SU-DHL-6 (cell line): ENCODE measurements at regions not wholly inside any gene's neighbourhood (a gene's known extent, or its start where the extent isn't known, plus 50 kb on each side); places are given as distances from the start of the nearest gene placed in this dataset.

ENCODE experiments used
- H2AFZ ChIP-seq: fragments of 200-600 bp; sonication (generic); 2 replicates; pipeline ENCODE4 v1.6.1; 2014; ENCODE audit warnings: low read depth, mild to moderate bottlenecking, moderate library complexity, mixed read lengths, antibody characterized with exemption, low read length; ENCODE audit not compliant: severe bottlenecking
- H3F3A ChIP-seq: fragments of 200-600 bp; shearing (Covaris generic); 2 replicates; pipeline ENCODE4 v1.6.0; 2016; ENCODE audit warnings: antibody characterized with exemption, mild to moderate bottlenecking; ENCODE audit not compliant: insufficient read depth
- H3K27ac ChIP-seq: fragments of 200-600 bp; sonication (generic); 2 replicates; pipeline ENCODE4 v1.5.1; 2016; ENCODE audit warnings: low read depth, mild to moderate bottlenecking, low read length, moderate library complexity, mixed read lengths
- H3K27me3 ChIP-seq: fragments of 200-600 bp; sonication (generic), shearing (Covaris generic); 2 replicates; pipeline ENCODE4 v1.6.0; 2014; ENCODE audit warnings: mild to moderate bottlenecking, low read length
- H3K36me3 ChIP-seq: fragments of 200-600 bp; sonication (generic); 2 replicates; pipeline ENCODE4 v1.6.1; 2014; ENCODE audit warnings: mild to moderate bottlenecking, low read length, mixed read lengths
- H3K4me2 ChIP-seq: fragments of 300-600, 200-600 bp; shearing (Covaris generic), sonication (generic); 2 replicates; pipeline ENCODE4 v1.6.0; 2014; ENCODE audit warnings: low read length, low read depth, mild to moderate bottlenecking; ENCODE audit not compliant: poor library complexity, severe bottlenecking
- H3K4me3 ChIP-seq: fragments of 200-600 bp; sonication (generic); 2 replicates; pipeline ENCODE4 v1.5.1; 2014; ENCODE audit warnings: antibody characterized with exemption, low read length, mild to moderate bottlenecking, mixed read lengths; ENCODE audit not compliant: insufficient read depth, poor library complexity, severe bottlenecking
- H3K79me2 ChIP-seq: fragments of 200-600 bp; sonication (generic); 2 replicates; pipeline ENCODE4 v1.6.1; 2014; ENCODE audit warnings: mild to moderate bottlenecking, low read length, moderate library complexity; ENCODE audit not compliant: insufficient read depth
- H3K9ac ChIP-seq: fragments of 200-600 bp; sonication (generic); 2 replicates; pipeline ENCODE4 v1.7.0; 2014; ENCODE audit warnings: mild to moderate bottlenecking, low read length
- H3K9me2 ChIP-seq: fragments of 200-600 bp; sonication (generic); replicated peaks from 2 replicates; pipeline ENCODE4 v1.6.1; 2014; ENCODE audit warnings: low read length; ENCODE audit not compliant: insufficient read depth
- H3K9me3 ChIP-seq: fragments of 200-600 bp; sonication (generic); 2 replicates; pipeline ENCODE4 v1.6.1; 2014; ENCODE audit warnings: low read length, mixed read lengths; ENCODE audit not compliant: insufficient read depth
- H4K20me1 ChIP-seq: fragments of 200-600 bp; sonication (generic); 2 replicates; pipeline ENCODE4 v1.6.1; 2014; ENCODE audit warnings: low read depth, mild to moderate bottlenecking, antibody characterized with exemption, low read length, moderate library complexity, mixed read lengths
- CTCF ChIP-seq: fragments of 200-600 bp; sonication (generic); IDR thresholded peaks from one replicate; pipeline ENCODE4 v1.5.1; 2017; ENCODE audit warnings: antibody characterized with exemption, mild to moderate bottlenecking, low read length, moderate library complexity; ENCODE audit not compliant: insufficient read depth, poor library complexity, severe bottlenecking
- EZH2phosphoT487 ChIP-seq: fragments of 200-600 bp; sonication (generic), shearing (Covaris generic); conservative IDR thresholded peaks from 2 replicates; pipeline ENCODE4 v1.6.1; 2018; ENCODE audit warnings: mild to moderate bottlenecking, antibody characterized with exemption, low read length, moderate library complexity, mixed read lengths

GRCh38 chr10:56567580-56567979, 206.5 kb upstream of the ZWINT start:
- H3K9me3 ChIP-seq, result peaks cover 3% of the 10 kb centered on the region; the same call in 1 of the 2 replicates

GRCh38 chr10:56561336-56561735, 200.3 kb upstream of the ZWINT start:
- H3F3A ChIP-seq, result no peaks in the 10 kb centered on the region
- H2AFZ ChIP-seq, result no peak overlapping the region
- no peak overlapping the region for H3K27ac ChIP-seq
- H4K20me1 ChIP-seq, result no peaks in the 10 kb centered on the region
- H3K9me2 ChIP-seq, result no peaks in the 10 kb centered on the region
- no peak overlapping the region for H3K4me2 ChIP-seq
- H3K36me3 ChIP-seq, result no peaks in the 10 kb centered on the region; the same call in 1 of the 2 replicates
- no peak overlapping the region for H3K9ac ChIP-seq
- no peaks in the 10 kb centered on the region for H3K9me3 ChIP-seq
- no peak overlapping the region for H3K4me3 ChIP-seq
- H3K79me2 ChIP-seq, result no peaks in the 10 kb centered on the region
- H3K27me3 ChIP-seq, result no peaks in the 10 kb centered on the region
- no peak for TF ChIP-seq EZH2phosphoT487
- TF ChIP-seq CTCF, result no peak

More at GRCh38 chr10:56567580-56567979, 206.5 kb upstream of the ZWINT start:
- Histone ChIP-seq H3K36me3 (no peaks in the 10 kb centered on the region), H3F3A (no peaks in the 10 kb centered on the region), H3K27ac (no peak overlapping the region), H3K9me2 (no peaks in the 10 kb centered on the region), H3K4me3 (no peak overlapping the region), H3K4me2 (no peak overlapping the region), H2AFZ (no peak overlapping the region), H3K27me3 (no peaks in the 10 kb centered on the region), H3K9ac (no peak overlapping the region), H4K20me1 (no peaks in the 10 kb centered on the region), H3K79me2 (no peaks in the 10 kb centered on the region)
- no peak for TF ChIP-seq CTCF
- no peak for TF ChIP-seq EZH2phosphoT487

- Histone ChIP-seq H3K79me2 (no peaks in the 10 kb centered on the region), H3K4me2 (no peak overlapping the region), H3F3A (no peaks in the 10 kb centered on the region), H3K9me3 (no peaks in the 10 kb centered on the region), H3K27ac (no peak overlapping the region), H3K9me2 (no peaks in the 10 kb centered on the region), H3K36me3 (no peaks in the 10 kb centered on the region), H2AFZ (no peak overlapping the region), H3K27me3 (no peaks in the 10 kb centered on the region), H3K9ac (no peak overlapping the region), H3K4me3 (no peak overlapping the region), H4K20me1 (no peaks in the 10 kb centered on the region)
- TF ChIP-seq CTCF, result no peak
- TF ChIP-seq EZH2phosphoT487, result no peak
Observed at GRCh38 chr10:56551037-56551436, 190.0 kb upstream of the ZWINT start.
